GM15510 (cell line): ENCODE measurements at regions not wholly inside any gene's neighbourhood (a gene's known extent, or its start where the extent isn't known, plus 50 kb on each side); places are given as distances from the start of the nearest gene placed in this dataset.

Source experiments
- POLR2A ChIP-seq: IDR thresholded peaks from 3 replicates; pipeline ENCODE4 v1.6.1; 2011; ENCODE audit warnings: borderline replicate concordance; ENCODE audit not compliant: insufficient read length; ENCODE audit errors: extremely low read depth

DNA sequence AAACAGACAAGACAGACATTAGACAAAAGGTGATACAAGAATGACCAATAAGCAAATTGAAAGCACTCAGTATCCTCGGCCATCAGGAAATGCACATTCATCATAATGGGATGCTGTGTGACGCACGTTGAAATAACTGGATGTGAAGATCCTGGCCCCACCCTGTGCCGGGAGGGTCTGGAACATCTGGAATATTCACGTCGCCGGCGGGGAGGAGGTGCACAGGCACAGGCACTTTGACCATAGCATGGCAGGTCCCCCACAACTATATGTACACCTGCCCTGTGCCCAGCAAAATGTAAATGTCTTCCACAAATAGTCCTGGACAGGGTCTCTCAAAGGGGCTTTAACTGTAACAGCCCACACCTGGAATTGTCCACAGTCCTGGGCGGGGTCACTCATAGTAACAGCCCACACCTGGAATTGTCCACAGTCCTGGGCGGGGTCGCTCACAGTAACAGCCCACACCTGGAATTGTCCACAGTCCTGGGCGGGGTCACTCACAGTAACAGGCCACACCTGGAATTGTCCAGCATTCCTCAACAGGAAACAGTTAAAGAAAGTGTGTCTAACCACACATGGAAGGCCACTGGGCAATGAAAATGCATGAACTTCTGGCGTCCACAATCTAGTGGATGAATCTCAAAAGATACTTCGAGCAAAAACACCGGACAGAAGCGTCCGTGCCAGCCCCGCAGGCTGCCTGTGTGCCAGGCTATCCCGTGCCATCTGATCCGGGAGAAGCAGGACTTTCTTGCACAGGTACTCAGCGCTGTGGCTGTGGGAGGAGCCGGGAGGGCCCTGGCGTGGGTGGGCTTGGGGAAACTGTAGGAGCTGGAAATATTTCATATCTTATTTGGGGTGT lies 113.4 kb downstream of the RTP5 start:
- no peak for TF ChIP-seq POLR2A

DNA sequence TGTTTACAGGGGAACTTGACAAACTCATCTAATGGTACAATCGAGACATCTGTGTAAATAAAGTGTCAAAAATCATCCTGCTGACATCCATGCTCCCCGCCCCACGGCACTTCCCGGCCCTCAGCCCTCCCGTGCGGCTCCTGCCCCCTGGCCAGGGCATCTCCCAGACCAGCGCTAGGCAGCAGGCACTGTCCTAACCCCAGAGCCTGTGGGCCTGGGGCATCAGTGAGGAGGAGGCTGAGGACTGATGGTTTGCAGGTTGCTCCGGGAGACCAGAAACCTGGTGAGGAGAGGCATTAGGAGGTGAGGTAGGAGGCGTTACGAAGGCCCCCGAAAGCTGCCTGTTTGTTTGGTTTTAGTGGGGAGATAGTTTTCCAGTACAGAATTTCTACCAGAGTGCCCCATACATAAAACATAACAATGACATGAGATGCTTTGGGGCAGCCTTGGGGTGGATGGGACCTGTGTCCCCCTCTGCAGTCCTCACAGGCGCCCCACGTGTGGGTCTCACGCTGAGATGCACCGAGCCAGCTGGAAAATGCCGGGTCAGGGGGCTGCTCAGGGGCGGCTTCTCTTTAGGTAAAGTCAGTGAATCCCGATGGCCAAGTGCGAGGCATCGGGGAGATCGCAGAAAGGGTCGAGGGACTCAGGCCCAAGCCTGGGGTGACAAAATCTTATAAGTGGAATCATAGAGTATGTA lies 114.2 kb downstream of the RTP5 start:
- no peak for TF ChIP-seq POLR2A

DNA sequence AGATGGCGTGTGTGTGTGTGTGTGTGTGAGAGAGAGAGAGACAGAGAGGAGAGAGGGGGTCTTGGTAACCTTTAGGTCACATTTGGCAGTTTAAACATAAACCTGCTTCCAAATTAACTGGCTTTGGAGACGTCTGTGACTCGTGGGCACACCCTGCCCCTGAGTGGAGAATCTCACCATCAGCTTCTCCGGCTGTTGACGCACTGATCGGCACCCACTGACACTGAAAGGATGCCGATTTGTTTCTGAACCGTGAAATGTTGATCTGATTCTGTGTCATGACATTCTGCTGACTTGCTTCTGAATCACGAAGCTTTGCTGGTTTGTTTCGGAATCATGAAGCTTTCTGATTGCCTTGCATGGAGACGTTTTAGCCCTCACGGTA lies 114.7 kb downstream of the RTP5 start:
- no peak for TF ChIP-seq POLR2A

GRCh38 chr2:241984658-241985057 lies 115.1 kb downstream of the RTP5 start:
- TF ChIP-seq POLR2A: no peak

DNA sequence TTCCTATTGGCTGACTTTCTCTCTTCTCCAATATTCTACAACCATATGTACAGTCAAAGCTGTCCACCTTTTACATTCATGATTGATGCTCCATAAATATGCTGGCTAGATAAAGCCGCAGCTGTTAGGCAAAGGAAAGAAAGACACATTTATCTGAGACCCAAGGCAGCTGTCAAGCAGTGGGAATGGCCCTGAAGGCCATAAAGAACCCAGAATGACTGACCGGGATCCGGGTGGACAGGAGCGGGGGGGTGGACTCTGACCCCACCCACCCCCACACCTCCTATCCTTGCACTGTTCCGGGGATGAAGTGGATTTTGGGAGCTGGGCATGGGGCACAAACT lies 116.4 kb downstream of the RTP5 start:
- no peak for TF ChIP-seq POLR2A

DNA sequence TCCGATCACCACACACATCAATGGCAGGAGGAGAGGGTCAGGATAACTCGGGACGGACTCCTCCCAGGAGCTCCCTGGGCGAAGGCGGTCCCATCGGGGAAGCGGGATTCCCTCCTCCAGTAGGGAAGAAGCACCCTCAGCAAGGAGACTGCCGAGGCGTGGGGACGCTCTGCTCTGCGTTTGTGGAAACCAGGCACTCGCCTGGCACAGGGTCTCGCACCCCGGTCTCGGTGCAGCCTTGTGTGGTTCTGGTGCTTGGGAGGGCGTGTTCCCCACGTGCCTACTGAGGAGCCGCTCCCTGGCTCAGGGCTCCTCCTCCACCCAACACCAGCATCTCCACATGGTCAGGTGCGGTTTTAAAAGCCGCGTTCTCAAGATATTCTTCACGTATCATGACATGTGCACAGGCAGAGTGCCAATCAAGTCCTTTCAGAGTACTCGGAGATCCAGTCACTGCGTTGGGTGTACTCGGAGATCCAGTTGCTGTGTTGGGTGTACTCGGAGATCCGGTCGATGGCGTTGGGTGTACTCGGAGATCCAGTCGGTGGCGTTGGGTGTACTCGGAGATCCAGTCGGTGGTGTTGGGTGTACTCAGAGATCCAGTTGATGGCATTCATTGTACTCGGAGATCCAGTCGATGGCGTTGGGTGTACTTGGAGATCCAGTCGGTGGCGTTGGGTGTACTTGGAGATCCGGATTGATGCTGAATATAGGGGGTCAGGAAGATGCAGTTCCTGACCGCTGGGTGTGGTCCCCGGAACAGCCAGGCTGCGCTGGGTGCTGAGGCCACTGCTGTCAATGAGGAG lies 117.5 kb downstream of the RTP5 start:
- no peak for TF ChIP-seq POLR2A

DNA sequence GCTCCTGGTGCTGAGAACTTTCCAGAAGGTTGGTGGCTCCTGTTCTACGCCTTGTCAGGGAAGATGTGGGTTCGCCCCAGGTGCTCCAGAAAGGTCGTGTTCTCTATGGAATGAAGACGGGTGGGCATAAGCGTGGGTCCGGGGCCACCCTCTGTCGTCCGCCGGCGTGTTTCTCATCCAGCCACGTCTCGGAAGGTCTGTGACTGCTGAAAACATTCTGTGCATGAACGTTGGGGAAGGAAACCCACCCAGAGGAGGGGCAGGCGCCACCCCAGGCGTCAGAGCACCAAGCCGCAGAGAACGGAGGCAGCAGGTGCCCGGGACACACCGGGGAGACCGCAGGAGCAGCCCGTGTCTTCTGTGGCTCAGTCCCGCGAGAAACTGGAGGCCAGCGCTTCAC lies 118.2 kb downstream of the RTP5 start:
- TF ChIP-seq POLR2A: no peak

DNA sequence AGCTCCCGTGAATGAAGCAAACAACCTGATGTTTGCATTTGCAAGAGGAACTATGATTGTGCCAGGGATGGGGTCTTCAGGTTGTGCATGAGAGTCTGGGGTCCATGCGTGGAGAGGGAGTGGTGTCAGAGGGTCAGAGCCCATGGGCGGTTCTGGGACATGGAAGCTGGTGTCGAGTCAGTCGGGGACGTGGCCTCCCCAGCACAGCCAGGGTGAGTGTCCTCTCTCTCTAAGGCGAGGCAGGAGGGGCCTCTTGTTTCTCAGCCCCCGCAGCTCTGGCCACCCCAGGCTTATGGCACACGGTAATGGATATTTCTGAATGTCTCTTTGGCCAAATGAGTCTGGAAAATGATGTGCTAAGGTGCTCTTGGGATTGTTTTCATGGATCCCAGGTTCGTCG lies 118.6 kb downstream of the RTP5 start:
- TF ChIP-seq POLR2A: no peak

GRCh38 chr2:241989074-241989473 lies 119.5 kb downstream of the RTP5 start:
- TF ChIP-seq POLR2A: no peak

DNA sequence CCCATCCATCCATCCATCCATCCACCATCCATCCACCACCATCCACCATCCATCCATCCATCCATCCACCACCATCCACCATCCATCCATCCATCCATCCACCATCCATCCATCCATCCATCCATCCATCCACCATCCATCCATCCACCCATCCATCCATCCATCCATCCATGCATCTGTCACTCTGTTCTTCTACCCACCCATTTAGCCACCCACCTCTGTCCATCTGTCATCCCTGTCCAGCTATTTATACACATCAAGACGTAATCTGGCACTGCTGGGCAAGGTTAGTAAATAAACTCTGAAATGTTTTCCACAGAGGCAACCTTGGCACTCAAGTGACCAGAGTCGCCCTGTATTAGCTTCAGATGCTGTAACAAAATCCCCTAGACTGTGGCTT lies 120.9 kb downstream of the RTP5 start:
- TF ChIP-seq POLR2A: no peak

- TF ChIP-seq POLR2A: no peak
Observed at GRCh38 chr2:241991299-241991698, 121.8 kb downstream of the RTP5 start.

DNA sequence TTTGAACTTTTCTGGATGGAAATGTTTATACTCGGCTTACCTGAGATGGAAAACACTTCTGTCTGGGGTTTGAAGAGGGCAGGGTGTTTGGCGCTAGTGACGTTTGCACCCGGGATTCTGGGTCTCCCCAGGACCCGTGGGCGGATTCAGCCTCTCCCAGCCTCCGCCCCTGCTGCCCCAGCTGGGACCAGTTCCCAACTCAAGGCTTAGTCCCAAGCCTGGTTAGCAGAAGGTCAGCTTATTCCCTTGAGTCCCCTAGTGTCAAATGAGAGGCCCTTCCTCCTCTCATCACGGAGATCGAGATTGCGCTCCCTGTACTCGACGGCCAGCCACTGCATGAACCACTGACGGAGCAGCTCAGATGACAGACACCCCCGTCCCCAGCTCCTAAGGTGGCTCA lies 123.2 kb downstream of the RTP5 start:
- no peak for TF ChIP-seq POLR2A

DNA sequence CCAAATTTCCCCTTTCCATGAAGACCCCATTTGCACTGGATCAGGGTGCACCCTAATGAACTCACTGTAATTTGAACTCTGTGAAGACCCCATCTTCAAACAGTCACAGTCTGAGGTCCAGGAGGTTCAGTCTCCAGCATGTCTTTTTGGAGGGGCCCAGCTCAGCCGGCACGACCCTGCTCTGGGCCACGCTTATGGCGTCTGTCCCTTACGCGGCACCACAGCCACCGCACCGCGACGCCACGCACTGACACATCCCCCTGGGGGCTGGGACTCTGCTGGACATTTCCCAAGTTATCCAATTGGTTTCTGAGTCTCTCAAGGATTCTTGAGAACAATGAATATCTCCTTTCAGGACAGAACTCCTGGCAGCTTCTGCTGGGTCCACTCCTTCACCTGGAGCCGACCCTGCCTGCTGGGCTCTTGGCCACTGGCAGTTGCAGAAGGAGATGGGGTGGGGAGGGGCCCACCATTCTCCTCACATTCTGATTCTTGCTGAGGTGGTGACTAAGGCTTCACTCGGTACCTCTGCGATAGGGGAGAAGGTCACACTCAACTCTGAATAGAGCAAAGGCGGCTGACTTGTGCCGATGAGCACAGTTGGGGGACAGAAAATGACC lies 124.0 kb downstream of the RTP5 start:
- no peak for TF ChIP-seq POLR2A

DNA sequence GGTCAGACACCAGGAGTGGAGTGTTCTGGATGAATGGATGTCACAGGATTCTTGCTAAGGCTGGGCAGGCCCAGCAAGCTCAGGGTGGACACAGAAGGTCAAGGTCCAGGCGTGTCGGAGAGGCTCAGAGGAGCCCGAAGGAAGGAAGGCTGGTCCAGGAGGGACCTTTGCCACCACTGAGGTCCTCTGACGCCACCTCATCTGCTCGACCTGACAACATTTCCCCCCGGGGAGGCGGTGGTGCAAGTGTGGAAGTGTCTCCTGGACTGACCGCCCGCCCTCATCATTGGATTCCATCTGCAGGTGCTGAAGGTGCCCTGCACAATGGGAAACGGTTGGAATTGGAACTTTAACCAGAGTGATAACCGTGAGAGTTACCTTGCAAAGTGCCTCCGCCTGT lies 124.6 kb downstream of the RTP5 start:
- no peak for TF ChIP-seq POLR2A
